ENCODE measurements at regions not wholly inside any gene's neighbourhood (a gene's known extent, or its start where the extent isn't known, plus 50 kb on each side); places are given as distances from the start of the nearest gene placed in this dataset.

DNA sequence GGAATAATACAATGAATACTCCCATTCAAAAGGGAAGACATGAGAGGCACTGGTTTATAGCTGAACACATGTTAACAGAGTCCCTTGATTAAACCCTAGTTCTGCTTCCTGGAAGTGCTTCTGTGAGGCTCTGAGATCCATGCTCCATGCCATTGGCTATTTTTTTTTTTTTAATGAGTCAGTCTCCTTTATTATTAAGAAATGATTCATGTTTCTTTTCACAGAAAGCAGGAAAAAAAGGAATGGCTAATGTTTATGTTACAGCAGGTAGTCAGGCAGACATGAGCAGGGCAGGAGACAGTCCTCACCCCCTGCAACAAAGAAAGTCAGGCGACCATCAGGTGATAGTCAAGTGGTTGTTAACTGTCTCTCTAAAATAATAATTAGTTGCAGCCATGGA lies 598.7 kb downstream of the EPHA5 start:
- Mint-ChIP-seq H3K9me3 (peaks cover 10% of the 10 kb centered on the region), H3K4me3 (no peak overlapping the region), H3K36me3 (no peaks in the 10 kb centered on the region), H3K4me1 (no peaks in the 10 kb centered on the region), H3K27me3 (ENCODE audit: low read depth) (no peaks in the 10 kb centered on the region), H3K27ac (no peak overlapping the region)
- TF ChIP-seq, protein P1, sequence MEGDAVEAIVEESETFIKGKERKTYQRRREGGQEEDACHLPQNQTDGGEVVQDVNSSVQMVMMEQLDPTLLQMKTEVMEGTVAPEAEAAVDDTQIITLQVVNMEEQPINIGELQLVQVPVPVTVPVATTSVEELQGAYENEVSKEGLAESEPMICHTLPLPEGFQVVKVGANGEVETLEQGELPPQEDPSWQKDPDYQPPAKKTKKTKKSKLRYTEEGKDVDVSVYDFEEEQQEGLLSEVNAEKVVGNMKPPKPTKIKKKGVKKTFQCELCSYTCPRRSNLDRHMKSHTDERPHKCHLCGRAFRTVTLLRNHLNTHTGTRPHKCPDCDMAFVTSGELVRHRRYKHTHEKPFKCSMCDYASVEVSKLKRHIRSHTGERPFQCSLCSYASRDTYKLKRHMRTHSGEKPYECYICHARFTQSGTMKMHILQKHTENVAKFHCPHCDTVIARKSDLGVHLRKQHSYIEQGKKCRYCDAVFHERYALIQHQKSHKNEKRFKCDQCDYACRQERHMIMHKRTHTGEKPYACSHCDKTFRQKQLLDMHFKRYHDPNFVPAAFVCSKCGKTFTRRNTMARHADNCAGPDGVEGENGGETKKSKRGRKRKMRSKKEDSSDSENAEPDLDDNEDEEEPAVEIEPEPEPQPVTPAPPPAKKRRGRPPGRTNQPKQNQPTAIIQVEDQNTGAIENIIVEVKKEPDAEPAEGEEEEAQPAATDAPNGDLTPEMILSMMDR (IDR thresholded peaks at IDR 0.05; ENCODE audit: unreplicated experiment) = no peak
- DNase-seq (ENCODE audit: low spot score in 2 of 2, unreplicated experiment in 2 of 2) = no peak

DNA sequence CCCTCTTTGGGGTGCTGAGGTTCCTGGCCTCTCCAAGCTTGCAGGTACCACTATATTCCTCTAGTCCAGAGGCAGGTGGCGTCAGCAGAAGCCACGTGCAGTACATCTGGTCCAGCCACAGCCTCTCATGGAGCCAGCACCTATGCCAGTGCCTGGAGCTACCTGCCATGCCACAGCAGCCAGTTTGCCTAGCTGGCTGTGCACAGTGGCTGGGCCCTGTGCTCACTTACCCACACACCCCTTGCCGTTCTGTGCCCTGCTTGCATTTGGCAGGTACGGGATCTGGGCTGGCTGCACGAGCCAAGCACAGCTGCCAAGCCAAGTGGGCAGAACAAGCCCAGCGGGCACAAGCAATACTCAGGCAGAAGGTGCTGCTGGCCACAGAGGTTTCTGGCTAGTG lies 601.1 kb downstream of the EPHA5 start:
- no peak overlapping the region for H3K4me3 Mint-ChIP-seq
- no peaks in the 10 kb centered on the region for H3K4me1 Mint-ChIP-seq
- no peaks in the 10 kb centered on the region for H3K27me3 Mint-ChIP-seq (ENCODE audit: low read depth)
- TF ChIP-seq, protein P1 (IDR thresholded peaks at IDR 0.05; ENCODE audit: unreplicated experiment) = no peak
- no peak overlapping the region for H3K27ac Mint-ChIP-seq
- DNase-seq (ENCODE audit: low spot score in 2 of 2, unreplicated experiment in 2 of 2) = no peak
- H3K9me3 Mint-ChIP-seq = peaks cover 6% of the 10 kb centered on the region
- H3K36me3 Mint-ChIP-seq = no peaks in the 10 kb centered on the region

DNA sequence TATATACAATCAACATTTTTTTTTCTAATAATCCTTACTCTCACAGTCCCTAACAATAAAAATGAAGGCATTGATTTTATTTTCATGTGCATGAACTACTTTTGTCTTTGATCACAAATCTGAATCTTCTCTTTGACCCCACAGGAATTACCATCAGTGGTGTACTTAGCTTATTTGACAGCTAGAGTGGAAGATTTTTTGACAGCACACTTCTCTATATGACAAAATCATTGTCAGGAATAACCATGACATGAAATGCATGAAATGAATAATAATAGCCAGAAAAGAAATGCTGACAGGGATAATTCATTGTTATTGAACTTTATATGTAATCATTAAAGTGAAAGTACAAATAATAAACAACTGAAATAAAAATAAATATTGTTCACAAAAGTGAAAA lies 604.2 kb downstream of the EPHA5 start:
- H3K4me1 Mint-ChIP-seq = no peaks in the 10 kb centered on the region
- H3K9me3 Mint-ChIP-seq = no peaks in the 10 kb centered on the region
- H3K27me3 Mint-ChIP-seq (ENCODE audit: low read depth) = no peaks in the 10 kb centered on the region
- no peak overlapping the region for H3K27ac Mint-ChIP-seq
- DNase-seq (ENCODE audit: low spot score in 2 of 2, unreplicated experiment in 2 of 2) = no peak
- TF ChIP-seq, protein P1 (IDR thresholded peaks at IDR 0.05; ENCODE audit: unreplicated experiment) = no peak
- H3K36me3 Mint-ChIP-seq = no peaks in the 10 kb centered on the region
- H3K4me3 Mint-ChIP-seq = no peak overlapping the region

DNA sequence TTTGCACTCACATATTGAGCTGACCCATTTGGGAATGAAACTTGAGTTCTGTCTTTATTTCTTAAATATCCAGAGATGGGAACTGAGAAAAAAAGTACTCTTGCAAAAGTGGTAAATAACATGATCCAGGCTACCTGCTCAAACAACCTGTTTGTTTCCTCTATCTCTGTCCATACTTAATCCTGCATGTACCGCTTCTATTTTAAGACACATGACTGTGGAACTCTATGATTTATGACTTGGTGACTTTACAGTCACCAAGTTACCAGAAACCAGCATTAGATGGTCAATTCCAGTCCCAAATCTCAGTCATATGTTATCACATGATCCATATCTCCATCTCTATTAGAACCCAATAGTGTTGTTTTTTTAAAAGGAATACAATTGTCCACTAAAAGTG lies 606.7 kb downstream of the EPHA5 start:
- no peaks in the 10 kb centered on the region for H3K4me1 Mint-ChIP-seq
- no peak overlapping the region for H3K27ac Mint-ChIP-seq
- TF ChIP-seq, protein P1 (IDR thresholded peaks at IDR 0.05; ENCODE audit: unreplicated experiment) = no peak
- no peaks in the 10 kb centered on the region for H3K27me3 Mint-ChIP-seq (ENCODE audit: low read depth)
- no peak for DNase-seq (ENCODE audit: low spot score in 2 of 2, unreplicated experiment in 2 of 2)
- no peaks in the 10 kb centered on the region for H3K9me3 Mint-ChIP-seq
- H3K36me3 Mint-ChIP-seq = no peaks in the 10 kb centered on the region
- H3K4me3 Mint-ChIP-seq = no peak overlapping the region

DNA sequence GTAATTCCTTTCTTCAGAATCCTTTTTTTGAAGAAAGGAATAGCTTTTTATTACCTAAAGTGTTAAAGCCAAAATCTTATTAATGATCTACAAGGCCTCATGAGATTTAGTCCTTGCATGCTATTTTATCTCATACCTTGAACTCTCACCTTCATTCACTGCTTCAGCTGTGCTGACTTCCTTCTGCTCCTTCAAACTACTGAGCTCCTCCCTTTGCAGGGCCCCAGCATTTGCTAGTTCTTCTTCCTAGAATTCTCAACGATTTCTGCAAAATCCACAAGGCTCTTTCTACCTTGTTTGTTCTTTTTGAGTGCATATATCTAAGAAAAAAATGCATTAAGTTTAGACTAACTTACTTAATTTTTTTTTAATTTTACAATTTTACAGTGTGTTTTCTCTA lies 619.5 kb downstream of the EPHA5 start:
- no peaks in the 10 kb centered on the region for H3K27me3 Mint-ChIP-seq (ENCODE audit: low read depth)

More for the DNA sequence above, 619.5 kb downstream of the EPHA5 start:
- Mint-ChIP-seq H3K4me3 (no peak overlapping the region), H3K4me1 (peaks cover 21% of the 10 kb centered on the region), H3K27ac (no peak overlapping the region), H3K36me3 (no peaks in the 10 kb centered on the region), H3K9me3 (no peaks in the 10 kb centered on the region)
- no peak for DNase-seq (ENCODE audit: low spot score in 2 of 2, unreplicated experiment in 2 of 2)
- TF ChIP-seq, protein P1 (IDR thresholded peaks at IDR 0.05; ENCODE audit: unreplicated experiment) = no peak
